Natural killer cell (primary cell): ENCODE measurements at regions not wholly inside any gene's neighbourhood (a gene's known extent, or its start where the extent isn't known, plus 50 kb on each side); places are given as distances from the start of the nearest gene placed in this dataset.

Experiments used
- ATAC-seq, 3 donors: fragments of 150-1000 bp in 2 of 3; fragments of 200-7000 bp in 1 of 3; cut with Tn5 transposase; 1 replicate in 1 of 3; 2 replicates in 2 of 3; pipeline ENCODE4 v1.10.0; 2021; ENCODE audit warnings: mild to moderate bottlenecking in 2 of 3, moderate library complexity in 2 of 3
- DNase-seq, 2 donors: peaks; one replicate each; pipeline versions ENCODE4 v3.0.0 to v3.0.0-alpha.2; 2013 to 2021; ENCODE audit warnings: mixed read lengths in 1 of 2
- H3K27ac ChIP-seq: one replicate; pipeline ENCODE4 v1.5.1; 2013; ENCODE audit warnings: mild to moderate bottlenecking, low read length
- H3K27me3 ChIP-seq: one replicate; pipeline ENCODE4 v1.6.1; 2013; ENCODE audit warnings: low read length; ENCODE audit not compliant: control insufficient read depth, insufficient read depth
- H3K36me3 ChIP-seq: one replicate; pipeline ENCODE4 v1.6.1; 2013; ENCODE audit warnings: low read length; ENCODE audit not compliant: control insufficient read depth, insufficient read depth
- H3K4me1 ChIP-seq: one replicate; pipeline ENCODE4 v1.6.1; 2013; ENCODE audit warnings: low read length; ENCODE audit not compliant: control insufficient read depth, insufficient read depth
- H3K4me3 ChIP-seq: one replicate; pipeline ENCODE4 v1.5.1; 2013; ENCODE audit warnings: low read length
- H3K9me3 ChIP-seq: one replicate; pipeline ENCODE4 v1.6.1; 2013; ENCODE audit warnings: low read length; ENCODE audit not compliant: control insufficient read depth, insufficient read depth
- H3K27ac Mint-ChIP-seq, 2 donors: one replicate each; pipeline ENCODE4 v1.8.0; 2022; ENCODE audit warnings: mild to moderate bottlenecking in 2 of 2, mixed read lengths in 2 of 2, moderate library complexity in 1 of 2
- H3K27me3 Mint-ChIP-seq, 2 donors: one replicate each; pipeline ENCODE4 v1.8.0; 2022; ENCODE audit warnings: low read depth in 2 of 2, mixed read lengths in 2 of 2
- H3K36me3 Mint-ChIP-seq: one replicate; pipeline ENCODE4 v1.8.0; 2022; ENCODE audit warnings: mixed read lengths
- H3K4me1 Mint-ChIP-seq, 2 donors: one replicate each; pipeline ENCODE4 v1.8.0; 2022; ENCODE audit warnings: mixed read lengths in 2 of 2
- H3K4me3 Mint-ChIP-seq: one replicate; pipeline ENCODE4 v1.8.0; 2022; ENCODE audit warnings: mild to moderate bottlenecking, moderate library complexity, mixed read lengths
- H3K9me3 Mint-ChIP-seq, 2 donors: one replicate each; pipeline ENCODE4 v1.8.0; 2022; ENCODE audit warnings: mixed read lengths in 2 of 2
- WGBS: methylation state at CpG from one replicate; pipeline ENCODE4 v1.1.7; 2013; ENCODE audit warnings: missing lambda C conversion rate; ENCODE audit not compliant: insufficient coverage; 5-methylcytosine and 5-hydroxymethylcytosine counted together
- intact Hi-C: fragments of 100-400 bp; cut with micrococcal nuclease; formaldehyde crosslinking; loops from one replicate; pipeline ENCODE4 v1.14.2; 2022
- TF ChIP-seq, protein P1 (sequence below): fragments of 200-600 bp; IDR thresholded peaks from one replicate; pipeline ENCODE4 v1.8.0; 2022; ENCODE audit warnings: antibody characterized with exemption

- Mint-ChIP-seq H3K27me3 (no peaks in the 10 kb centered on the region), H3K4me1 (no peaks in the 10 kb centered on the region), H3K4me3 (no peak overlapping the region), H3K36me3 (no peaks in the 10 kb centered on the region), H3K27ac (no peak overlapping the region), H3K9me3 (peaks cover 19 to 23% of the 10 kb centered on the region in 2 donors)
- no peak overlapping the region for H3K4me3 ChIP-seq
- no peaks in the 10 kb centered on the region for H3K36me3 ChIP-seq
- no peak for ATAC-seq
- peaks cover 6% of the 10 kb centered on the region for H3K9me3 ChIP-seq
- no peaks in the 10 kb centered on the region for H3K4me1 ChIP-seq
- H3K27me3 ChIP-seq, result no peaks in the 10 kb centered on the region
- WGBS, result 86% methylated on average over 3 of the region's 3 CpGs
- intact Hi-C loops, result no loop called here
- DNase-seq, result no peak
- TF ChIP-seq, protein P1, sequence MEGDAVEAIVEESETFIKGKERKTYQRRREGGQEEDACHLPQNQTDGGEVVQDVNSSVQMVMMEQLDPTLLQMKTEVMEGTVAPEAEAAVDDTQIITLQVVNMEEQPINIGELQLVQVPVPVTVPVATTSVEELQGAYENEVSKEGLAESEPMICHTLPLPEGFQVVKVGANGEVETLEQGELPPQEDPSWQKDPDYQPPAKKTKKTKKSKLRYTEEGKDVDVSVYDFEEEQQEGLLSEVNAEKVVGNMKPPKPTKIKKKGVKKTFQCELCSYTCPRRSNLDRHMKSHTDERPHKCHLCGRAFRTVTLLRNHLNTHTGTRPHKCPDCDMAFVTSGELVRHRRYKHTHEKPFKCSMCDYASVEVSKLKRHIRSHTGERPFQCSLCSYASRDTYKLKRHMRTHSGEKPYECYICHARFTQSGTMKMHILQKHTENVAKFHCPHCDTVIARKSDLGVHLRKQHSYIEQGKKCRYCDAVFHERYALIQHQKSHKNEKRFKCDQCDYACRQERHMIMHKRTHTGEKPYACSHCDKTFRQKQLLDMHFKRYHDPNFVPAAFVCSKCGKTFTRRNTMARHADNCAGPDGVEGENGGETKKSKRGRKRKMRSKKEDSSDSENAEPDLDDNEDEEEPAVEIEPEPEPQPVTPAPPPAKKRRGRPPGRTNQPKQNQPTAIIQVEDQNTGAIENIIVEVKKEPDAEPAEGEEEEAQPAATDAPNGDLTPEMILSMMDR, result no peak
- no peak overlapping the region for H3K27ac ChIP-seq
These were observed 732.7 kb upstream of the TENM4 start for GRCh38 chr11:80173371-80174136.

GRCh38 chr11:80168796-80169195 lies 728.0 kb upstream of the TENM4 start:
- Mint-ChIP-seq H3K9me3 (peaks cover 15 to 21% of the 10 kb centered on the region in 2 donors), H3K4me3 (no peak overlapping the region)
- intact Hi-C loops, result no loop called here

GRCh38 chr11:80167766-80168165 lies 726.9 kb upstream of the TENM4 start:
- peaks cover 3% of the 10 kb centered on the region for H3K9me3 ChIP-seq
- H3K36me3 Mint-ChIP-seq, result no peaks in the 10 kb centered on the region
- no peaks in the 10 kb centered on the region for H3K27me3 Mint-ChIP-seq
- H3K4me3 ChIP-seq, result no peak overlapping the region
- no peaks in the 10 kb centered on the region for H3K4me1 ChIP-seq
- H3K27ac ChIP-seq, result no peak overlapping the region
- WGBS, result 66% methylated on average over 3 of the region's 3 CpGs
- H3K4me3 Mint-ChIP-seq, result no peak overlapping the region
- intact Hi-C loops, result no loop called here
- no peaks in the 10 kb centered on the region for H3K36me3 ChIP-seq
- no peak for ATAC-seq
- H3K27ac Mint-ChIP-seq, result no peak overlapping the region
- no peak for DNase-seq
- H3K27me3 ChIP-seq, result no peaks in the 10 kb centered on the region
- H3K4me1 Mint-ChIP-seq, result no peaks in the 10 kb centered on the region
- TF ChIP-seq, protein P1, result no peak
- peaks cover 15 to 25% of the 10 kb centered on the region in 2 donors for H3K9me3 Mint-ChIP-seq

More at GRCh38 chr11:80168796-80169195, 728.0 kb upstream of the TENM4 start:
- no peaks in the 10 kb centered on the region for H3K36me3 Mint-ChIP-seq
- Histone ChIP-seq H3K4me1 (no peaks in the 10 kb centered on the region), H3K27ac (no peak overlapping the region), H3K9me3 (peaks cover 3% of the 10 kb centered on the region), H3K36me3 (no peaks in the 10 kb centered on the region), H3K27me3 (no peaks in the 10 kb centered on the region), H3K4me3 (no peak overlapping the region)
- DNase-seq (no peak), ATAC-seq (no peak)
- H3K27me3 Mint-ChIP-seq, result no peaks in the 10 kb centered on the region
- TF ChIP-seq, protein P1, result no peak
- WGBS, result 88% methylated on average over 2 of the region's 2 CpGs
- no peaks in the 10 kb centered on the region for H3K4me1 Mint-ChIP-seq
- H3K27ac Mint-ChIP-seq, result no peak overlapping the region

DNA sequence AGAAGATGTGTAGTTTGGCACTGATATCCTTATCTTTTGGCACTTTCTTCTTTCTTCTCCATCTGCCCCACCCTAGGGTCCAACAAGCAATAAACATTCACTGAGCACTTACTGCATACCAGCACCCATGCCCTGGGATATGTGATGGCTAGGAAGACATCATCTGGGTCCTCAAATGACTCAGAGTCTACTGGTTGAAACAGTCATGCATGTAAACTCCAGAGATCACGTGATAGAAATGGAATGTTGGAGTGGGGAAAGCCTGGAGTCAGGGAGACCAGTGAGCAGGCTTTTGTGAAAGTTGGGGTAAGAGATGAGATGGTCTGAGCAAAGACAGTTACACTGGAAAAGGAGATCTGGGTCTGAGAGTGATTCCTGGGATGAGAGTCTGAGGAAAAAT lies 724.9 kb upstream of the TENM4 start:
- Histone ChIP-seq H3K9me3 (no peaks in the 10 kb centered on the region), H3K4me1 (no peaks in the 10 kb centered on the region), H3K36me3 (no peaks in the 10 kb centered on the region), H3K4me3 (no peak overlapping the region), H3K27ac (no peak overlapping the region), H3K27me3 (no peaks in the 10 kb centered on the region)
- 52% methylated on average over 1 of the region's 1 CpG for WGBS
- DNase-seq (no peak), ATAC-seq (no peak)
- Mint-ChIP-seq H3K36me3 (no peaks in the 10 kb centered on the region), H3K27ac (no peak overlapping the region), H3K4me3 (no peak overlapping the region), H3K9me3 (peaks cover 5 to 16% of the 10 kb centered on the region in 2 donors), H3K27me3 (no peaks in the 10 kb centered on the region), H3K4me1 (no peaks in the 10 kb centered on the region)
- intact Hi-C loops, result no loop called here
- TF ChIP-seq, protein P1, result no peak
